HEK293 (cell line): ENCODE measurements at regions not wholly inside any gene's neighbourhood (a gene's known extent, or its start where the extent isn't known, plus 50 kb on each side); places are given as distances from the start of the nearest gene placed in this dataset.

Experiments
- CTCF ChIA-PET: fragments of 350-600 bp; formaldehyde crosslinking; extraction: SDS; loops from one replicate; lab custom pipeline; 2021; ENCODE audit warnings: antibody characterized with exemption; lab: Yijun Ruan, JAX
- POLR2A ChIA-PET: fragments of 300-600 bp; formaldehyde crosslinking; extraction: SDS; loops from one replicate; lab custom pipeline; 2020; ENCODE audit warnings: antibody characterized with exemption, inconsistent platforms; lab: Yijun Ruan, JAX
- H3K27ac ChIP-seq: fragments of 200-500 bp; sonication (Bioruptor generic); 2 replicates; pipeline ENCODE4 v1.5.1; 2014; ENCODE audit warnings: low read depth, low read length, control low read depth, inconsistent platforms; ENCODE audit errors: extremely low read depth
- H3K36me3 ChIP-seq, 2 experiments: fragments of 200-500 bp in 1 of 2; sonication (Bioruptor generic) in 1 of 2; 1 replicate in 1 of 2; 2 replicates in 1 of 2; pipeline ENCODE4 v1.5.1; 2014 to 2017; ENCODE audit warnings: inconsistent platforms in 2 of 2, low read length in 2 of 2; ENCODE audit not compliant: control insufficient read depth in 2 of 2, insufficient read depth in 1 of 2
- H3K4me1 ChIP-seq: fragments of 200-500 bp; sonication (Bioruptor generic); 2 replicates; pipeline ENCODE4 v1.5.1; 2014; ENCODE audit warnings: mild to moderate bottlenecking, low read length, inconsistent platforms; ENCODE audit not compliant: control insufficient read depth, insufficient read depth
- H3K4me3 ChIP-seq: 2 replicates; pipeline ENCODE4 v1.5.1; 2011; ENCODE audit warnings: low read depth, mild to moderate bottlenecking, control low read depth, low read length, moderate library complexity
- H3K9me3 ChIP-seq: fragments of 200-500 bp; sonication (Bioruptor generic); 2 replicates; pipeline ENCODE4 v1.5.1; 2014; ENCODE audit warnings: low read depth, low read length, inconsistent platforms; ENCODE audit not compliant: control insufficient read depth, insufficient read depth
- SCRT2 ChIP-seq: fragments of 450-650 bp; formaldehyde crosslinking; IDR thresholded peaks from 2 replicates; pipeline ENCODE4 v1.5.1; 2016; ENCODE audit warnings: missing biosample characterization, missing genetic modification characterization
- SP2 ChIP-seq: fragments of 450-650 bp; formaldehyde crosslinking; IDR thresholded peaks from 2 replicates; pipeline ENCODE4 v1.5.1; 2016; ENCODE audit warnings: missing biosample characterization, missing genetic modification characterization
- TRIM28 ChIP-seq: IDR thresholded peaks from 2 replicates; pipeline ENCODE4 v1.6.1; 2011; ENCODE audit warnings: low read length, control low read depth, borderline replicate concordance
- WT1 ChIP-seq: fragments of 450-650 bp; formaldehyde crosslinking; IDR thresholded peaks from 2 replicates; pipeline ENCODE4 v1.5.1; 2016; ENCODE audit warnings: missing biosample characterization, missing genetic modification characterization
- ZBTB20 ChIP-seq: fragments of 450-650 bp; formaldehyde crosslinking; IDR thresholded peaks from 2 replicates; pipeline ENCODE4 v1.5.1; 2016; ENCODE audit warnings: missing biosample characterization, missing genetic modification characterization
- ZEB2 ChIP-seq: fragments of 450-650 bp; formaldehyde crosslinking; IDR thresholded peaks from 2 replicates; pipeline ENCODE4 v1.5.1; 2016; ENCODE audit warnings: missing biosample characterization, missing genetic modification characterization
- ZFP69B ChIP-seq: fragments of 450-650 bp; formaldehyde crosslinking; IDR thresholded peaks from 2 replicates; pipeline ENCODE4 v1.5.1; 2016; ENCODE audit warnings: missing biosample characterization, missing genetic modification characterization
- ZNF658 ChIP-seq: fragments of 450-650 bp; formaldehyde crosslinking; IDR thresholded peaks from 2 replicates; pipeline ENCODE4; 2016; ENCODE audit warnings: missing biosample characterization, missing genetic modification characterization
- ZNF776 ChIP-seq: fragments of 450-650 bp; formaldehyde crosslinking; IDR thresholded peaks from 2 replicates; pipeline ENCODE4 v1.5.0; 2017; ENCODE audit warnings: missing biosample characterization, missing genetic modification characterization, borderline replicate concordance
- TF ChIP-seq, protein P1 (sequence below): fragments of 450-650 bp; formaldehyde crosslinking; IDR thresholded peaks from 2 replicates; pipeline ENCODE4 v1.5.1; 2016; ENCODE audit warnings: missing biosample characterization, missing genetic modification characterization
- TF ChIP-seq, protein P2 (sequence below): fragments of 450-650 bp; formaldehyde crosslinking; IDR thresholded peaks from 2 replicates; pipeline ENCODE4 v1.5.1; 2016; ENCODE audit warnings: missing biosample characterization, missing genetic modification characterization
- TF ChIP-seq, protein P3 (sequence below): fragments of 450-650 bp; formaldehyde crosslinking; IDR thresholded peaks from 2 replicates; pipeline ENCODE4 v1.5.1; 2016; ENCODE audit warnings: missing biosample characterization, missing genetic modification characterization
- TF ChIP-seq, protein P4 (sequence below): sonication (generic); formaldehyde crosslinking; IDR thresholded peaks from 2 replicates; pipeline ENCODE4 v1.8.1; 2022; ENCODE audit warnings: mild to moderate bottlenecking, moderate library complexity, missing genetic modification reagents
- TF ChIP-seq, protein P5 (sequence below): fragments of 450-650 bp; formaldehyde crosslinking; IDR thresholded peaks from 2 replicates; pipeline ENCODE4 v1.5.1; 2016; ENCODE audit warnings: missing biosample characterization, missing genetic modification characterization, low read depth

DNA sequence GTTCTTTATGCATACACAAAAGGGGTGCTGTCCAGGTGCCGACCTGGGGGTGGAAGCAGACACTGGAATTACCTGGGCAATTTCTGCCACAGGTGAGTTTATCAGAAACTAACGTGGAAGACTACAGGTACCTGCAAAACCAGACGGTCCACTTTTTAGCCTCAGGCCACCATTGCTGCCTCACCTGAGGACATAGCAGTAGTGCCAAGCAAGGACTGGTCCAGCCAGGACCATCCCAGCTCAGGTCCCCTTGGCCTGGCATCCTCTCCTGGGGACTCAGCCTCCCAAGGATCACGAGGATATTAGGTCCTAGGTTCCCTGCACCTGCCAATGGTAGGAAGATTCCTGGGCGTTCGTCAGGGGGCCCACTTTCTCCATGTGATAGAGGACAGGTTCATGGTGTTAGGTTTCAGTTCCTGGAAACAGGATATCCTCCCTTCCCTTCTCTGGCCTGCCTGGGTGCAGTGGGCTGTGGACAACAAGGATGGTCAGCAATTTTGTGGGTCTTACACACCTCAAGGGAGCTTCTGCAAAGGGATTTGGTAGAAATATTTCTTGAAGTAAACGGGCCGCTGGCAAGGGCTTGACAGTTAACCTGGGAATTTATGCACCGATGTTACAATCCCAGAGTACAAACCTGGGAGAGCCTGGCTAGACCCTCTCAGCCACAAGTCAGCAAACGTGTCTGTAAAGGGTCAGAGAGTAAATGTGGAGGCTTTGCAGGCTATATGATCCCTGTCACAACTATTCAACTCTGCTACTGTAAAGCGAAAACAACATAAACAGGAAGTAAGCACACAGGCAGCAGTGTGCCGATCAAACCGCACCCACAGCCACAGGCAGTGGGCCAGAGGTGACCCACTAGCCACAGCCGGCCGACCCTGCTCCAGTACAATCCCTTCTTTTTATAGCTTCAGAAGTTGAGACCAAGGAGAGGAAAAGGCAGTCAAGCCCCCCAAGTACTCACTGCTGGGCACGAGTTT is 71.4 kb upstream of the RAB4A start:
- Histone ChIP-seq H3K4me3 (no peak overlapping the region), H3K36me3 (no peaks in the 10 kb centered on the region), H3K4me1 (peaks cover 5% of the 10 kb centered on the region)
- TF ChIP-seq TRIM28 (peak; percentile 47; the same call in 1 of the 2 replicates), ZNF776 (no peak), ZBTB20 (peak; percentile 73), ZEB2 (tag by site-specific recombination) (no peak), ZFP69B (peak; percentile 79), WT1 (tag by site-specific recombination) (peak; percentile 40; the same call in 1 of the 2 replicates)
- TF ChIP-seq, protein P1, sequence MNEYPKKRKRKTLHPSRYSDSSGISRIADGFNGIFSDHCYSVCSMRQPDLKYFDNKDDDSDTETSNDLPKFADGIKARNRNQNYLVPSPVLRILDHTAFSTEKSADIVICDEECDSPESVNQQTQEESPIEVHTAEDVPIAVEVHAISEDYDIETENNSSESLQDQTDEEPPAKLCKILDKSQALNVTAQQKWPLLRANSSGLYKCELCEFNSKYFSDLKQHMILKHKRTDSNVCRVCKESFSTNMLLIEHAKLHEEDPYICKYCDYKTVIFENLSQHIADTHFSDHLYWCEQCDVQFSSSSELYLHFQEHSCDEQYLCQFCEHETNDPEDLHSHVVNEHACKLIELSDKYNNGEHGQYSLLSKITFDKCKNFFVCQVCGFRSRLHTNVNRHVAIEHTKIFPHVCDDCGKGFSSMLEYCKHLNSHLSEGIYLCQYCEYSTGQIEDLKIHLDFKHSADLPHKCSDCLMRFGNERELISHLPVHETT: no peak
- TF ChIP-seq, protein P2, sequence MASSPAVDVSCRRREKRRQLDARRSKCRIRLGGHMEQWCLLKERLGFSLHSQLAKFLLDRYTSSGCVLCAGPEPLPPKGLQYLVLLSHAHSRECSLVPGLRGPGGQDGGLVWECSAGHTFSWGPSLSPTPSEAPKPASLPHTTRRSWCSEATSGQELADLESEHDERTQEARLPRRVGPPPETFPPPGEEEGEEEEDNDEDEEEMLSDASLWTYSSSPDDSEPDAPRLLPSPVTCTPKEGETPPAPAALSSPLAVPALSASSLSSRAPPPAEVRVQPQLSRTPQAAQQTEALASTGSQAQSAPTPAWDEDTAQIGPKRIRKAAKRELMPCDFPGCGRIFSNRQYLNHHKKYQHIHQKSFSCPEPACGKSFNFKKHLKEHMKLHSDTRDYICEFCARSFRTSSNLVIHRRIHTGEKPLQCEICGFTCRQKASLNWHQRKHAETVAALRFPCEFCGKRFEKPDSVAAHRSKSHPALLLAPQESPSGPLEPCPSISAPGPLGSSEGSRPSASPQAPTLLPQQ (tag by site-specific recombination): peak; percentile 76
- TF ChIP-seq, protein P3, sequence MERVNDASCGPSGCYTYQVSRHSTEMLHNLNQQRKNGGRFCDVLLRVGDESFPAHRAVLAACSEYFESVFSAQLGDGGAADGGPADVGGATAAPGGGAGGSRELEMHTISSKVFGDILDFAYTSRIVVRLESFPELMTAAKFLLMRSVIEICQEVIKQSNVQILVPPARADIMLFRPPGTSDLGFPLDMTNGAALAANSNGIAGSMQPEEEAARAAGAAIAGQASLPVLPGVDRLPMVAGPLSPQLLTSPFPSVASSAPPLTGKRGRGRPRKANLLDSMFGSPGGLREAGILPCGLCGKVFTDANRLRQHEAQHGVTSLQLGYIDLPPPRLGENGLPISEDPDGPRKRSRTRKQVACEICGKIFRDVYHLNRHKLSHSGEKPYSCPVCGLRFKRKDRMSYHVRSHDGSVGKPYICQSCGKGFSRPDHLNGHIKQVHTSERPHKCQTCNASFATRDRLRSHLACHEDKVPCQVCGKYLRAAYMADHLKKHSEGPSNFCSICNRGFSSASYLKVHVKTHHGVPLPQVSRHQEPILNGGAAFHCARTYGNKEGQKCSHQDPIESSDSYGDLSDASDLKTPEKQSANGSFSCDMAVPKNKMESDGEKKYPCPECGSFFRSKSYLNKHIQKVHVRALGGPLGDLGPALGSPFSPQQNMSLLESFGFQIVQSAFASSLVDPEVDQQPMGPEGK (tag by site-specific recombination): 0 out of 2 replicates have a peak, but pooled peaks have one; percentile 17
- TF ChIP-seq, all 188 proteins: peak for 6
- POLR2A ChIA-PET: no interaction called here
- Histone ChIP-seq H3K27ac (no peak overlapping the region), H3K9me3 (no peaks in the 10 kb centered on the region)
- CTCF ChIA-PET: interaction anchor here (0.6 kb wide), 2 partner anchors 9 to 304 kb away, joined by 3 read pairs; no protein-coding TSS in a partner anchor

DNA sequence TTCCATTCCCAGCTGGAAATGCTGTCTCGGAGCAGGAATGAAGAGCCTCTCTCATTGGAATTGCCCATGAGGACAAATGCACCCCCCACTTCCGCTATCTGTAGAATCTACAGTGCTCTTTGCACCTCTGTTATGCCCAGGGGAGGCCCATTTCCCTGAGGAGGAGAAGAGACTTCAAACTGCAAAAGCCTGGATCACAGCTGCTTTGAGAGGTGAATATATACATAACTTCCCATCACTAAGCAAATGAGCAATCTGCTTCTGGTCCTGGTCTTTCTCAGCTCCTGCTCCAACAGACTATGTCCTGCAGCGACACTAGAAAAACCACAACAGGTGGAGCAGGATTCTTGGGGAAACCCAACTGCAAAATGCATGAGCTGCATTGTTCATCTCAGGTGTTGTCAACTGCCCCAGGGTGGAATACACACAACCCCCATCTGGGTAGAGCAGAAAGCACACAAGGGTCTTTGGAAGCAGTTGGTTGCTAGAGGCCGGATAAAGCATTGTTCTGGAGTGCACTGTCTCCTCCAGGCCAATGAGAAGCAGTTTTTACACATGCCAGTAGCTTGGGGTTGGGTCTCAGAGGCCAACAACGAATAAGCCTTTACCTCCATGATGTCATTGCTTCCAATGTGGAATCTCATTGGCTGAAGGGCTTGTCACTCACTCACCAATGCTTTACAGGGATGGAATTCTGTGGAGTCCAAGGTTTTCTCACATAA is 67.7 kb upstream of the RAB4A start:
- Histone ChIP-seq H3K4me1 (peaks cover 5% of the 10 kb centered on the region), H3K9me3 (no peaks in the 10 kb centered on the region), H3K4me3 (no peak overlapping the region), H3K36me3 (no peaks in the 10 kb centered on the region), H3K27ac (no peak overlapping the region)
- ChIA-PET CTCF (interaction anchor here (1.0 to 1.6 kb wide), 3 partner anchors 10 to 24 kb away, joined by 3 to 7 read pairs (median 4); no protein-coding TSS in a partner anchor), POLR2A (interaction anchor here (0.6 kb wide), 1 partner anchor 1551 kb away, joined by 4 read pairs; no protein-coding TSS in a partner anchor)
- TF ChIP-seq ZNF658: no peak
- TF ChIP-seq, protein P4, sequence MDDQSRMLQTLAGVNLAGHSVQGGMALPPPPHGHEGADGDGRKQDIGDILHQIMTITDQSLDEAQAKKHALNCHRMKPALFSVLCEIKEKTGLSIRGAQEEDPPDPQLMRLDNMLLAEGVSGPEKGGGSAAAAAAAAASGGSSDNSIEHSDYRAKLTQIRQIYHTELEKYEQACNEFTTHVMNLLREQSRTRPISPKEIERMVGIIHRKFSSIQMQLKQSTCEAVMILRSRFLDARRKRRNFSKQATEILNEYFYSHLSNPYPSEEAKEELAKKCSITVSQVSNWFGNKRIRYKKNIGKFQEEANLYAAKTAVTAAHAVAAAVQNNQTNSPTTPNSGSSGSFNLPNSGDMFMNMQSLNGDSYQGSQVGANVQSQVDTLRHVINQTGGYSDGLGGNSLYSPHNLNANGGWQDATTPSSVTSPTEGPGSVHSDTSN (CRISPR knock-in tag): 0 out of 2 replicates have a peak, but pooled peaks have one; percentile 59
- TF ChIP-seq SCRT2 (tag by site-specific recombination): peak; percentile 54; the same call in 1 of the 2 replicates
- TF ChIP-seq, protein P5, sequence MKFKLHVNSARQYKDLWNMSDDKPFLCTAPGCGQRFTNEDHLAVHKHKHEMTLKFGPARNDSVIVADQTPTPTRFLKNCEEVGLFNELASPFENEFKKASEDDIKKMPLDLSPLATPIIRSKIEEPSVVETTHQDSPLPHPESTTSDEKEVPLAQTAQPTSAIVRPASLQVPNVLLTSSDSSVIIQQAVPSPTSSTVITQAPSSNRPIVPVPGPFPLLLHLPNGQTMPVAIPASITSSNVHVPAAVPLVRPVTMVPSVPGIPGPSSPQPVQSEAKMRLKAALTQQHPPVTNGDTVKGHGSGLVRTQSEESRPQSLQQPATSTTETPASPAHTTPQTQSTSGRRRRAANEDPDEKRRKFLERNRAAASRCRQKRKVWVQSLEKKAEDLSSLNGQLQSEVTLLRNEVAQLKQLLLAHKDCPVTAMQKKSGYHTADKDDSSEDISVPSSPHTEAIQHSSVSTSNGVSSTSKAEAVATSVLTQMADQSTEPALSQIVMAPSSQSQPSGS (tag by site-specific recombination): peak; percentile 97
- TF ChIP-seq SP2: peak; percentile 80
